Amniotic epithelial cell (primary cell): ENCODE measurements at regions not wholly inside any gene's neighbourhood (a gene's known extent, or its start where the extent isn't known, plus 50 kb on each side); places are given as distances from the start of the nearest gene placed in this dataset.

Experiments used
- DNase-seq: peaks from one replicate; pipeline ENCODE4 v3.0.0-alpha.2; 2010; ENCODE audit warnings: low read depth

DNA sequence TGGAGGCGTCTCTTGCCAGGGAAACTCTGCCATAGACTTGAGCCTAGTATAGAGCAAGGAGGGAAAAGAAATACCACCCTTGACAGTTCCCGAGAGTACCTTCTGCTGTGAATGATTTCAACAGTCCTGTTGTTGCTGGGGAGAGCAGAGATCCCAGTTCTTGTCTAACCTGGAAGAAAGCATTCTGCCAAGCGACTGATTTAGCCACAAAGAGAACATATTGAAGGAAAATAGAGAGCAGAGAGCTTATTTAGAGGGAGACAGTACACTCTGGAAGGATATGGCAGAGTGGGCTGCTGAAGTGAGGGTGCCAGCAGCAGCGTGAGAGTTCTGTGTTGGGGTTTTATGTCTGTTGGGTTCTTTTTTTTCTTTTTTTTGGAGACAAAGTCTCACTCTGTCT, 966.9 kb upstream of the TMEM132C start:
- DNase-seq: no peak

DNA sequence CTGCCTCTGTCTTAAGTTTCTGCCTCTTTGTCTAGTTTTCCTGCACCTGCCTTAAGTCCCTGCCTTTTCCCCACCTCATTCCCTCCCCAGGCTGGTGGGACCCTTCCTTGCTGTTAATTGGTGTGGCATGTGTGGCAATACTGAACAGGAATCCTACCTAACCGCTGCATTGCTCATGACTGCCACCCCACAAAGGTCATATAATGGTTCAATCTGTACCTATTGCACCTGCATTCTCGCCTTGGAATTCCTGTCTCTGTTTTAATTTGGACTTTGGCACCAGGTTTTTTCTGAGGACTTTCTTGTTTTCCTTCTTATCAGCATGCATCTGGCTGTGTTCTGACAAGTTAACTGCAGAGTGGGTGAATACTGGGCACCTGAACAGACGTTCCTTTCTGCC, 966.2 kb upstream of the TMEM132C start:
- DNase-seq: no peak

DNA sequence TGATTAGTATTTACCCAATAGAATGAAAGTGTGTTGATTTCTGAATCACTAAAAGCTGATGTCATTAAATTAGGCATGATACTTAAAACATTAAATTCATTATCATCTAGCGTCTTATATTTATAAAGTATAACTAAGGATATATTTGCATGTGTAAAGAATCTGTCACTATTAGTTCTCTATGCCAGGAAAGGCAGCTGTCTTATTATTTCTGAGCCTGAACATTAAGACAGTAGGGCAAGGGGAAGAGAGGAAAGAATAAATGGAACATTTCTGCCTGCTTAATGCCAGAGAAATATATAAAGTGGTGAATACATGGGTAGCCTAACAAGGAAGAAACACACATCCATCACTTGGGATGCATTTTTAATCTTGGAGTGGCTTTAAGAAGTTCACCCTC, 965.1 kb upstream of the TMEM132C start:
- no peak for DNase-seq

DNA sequence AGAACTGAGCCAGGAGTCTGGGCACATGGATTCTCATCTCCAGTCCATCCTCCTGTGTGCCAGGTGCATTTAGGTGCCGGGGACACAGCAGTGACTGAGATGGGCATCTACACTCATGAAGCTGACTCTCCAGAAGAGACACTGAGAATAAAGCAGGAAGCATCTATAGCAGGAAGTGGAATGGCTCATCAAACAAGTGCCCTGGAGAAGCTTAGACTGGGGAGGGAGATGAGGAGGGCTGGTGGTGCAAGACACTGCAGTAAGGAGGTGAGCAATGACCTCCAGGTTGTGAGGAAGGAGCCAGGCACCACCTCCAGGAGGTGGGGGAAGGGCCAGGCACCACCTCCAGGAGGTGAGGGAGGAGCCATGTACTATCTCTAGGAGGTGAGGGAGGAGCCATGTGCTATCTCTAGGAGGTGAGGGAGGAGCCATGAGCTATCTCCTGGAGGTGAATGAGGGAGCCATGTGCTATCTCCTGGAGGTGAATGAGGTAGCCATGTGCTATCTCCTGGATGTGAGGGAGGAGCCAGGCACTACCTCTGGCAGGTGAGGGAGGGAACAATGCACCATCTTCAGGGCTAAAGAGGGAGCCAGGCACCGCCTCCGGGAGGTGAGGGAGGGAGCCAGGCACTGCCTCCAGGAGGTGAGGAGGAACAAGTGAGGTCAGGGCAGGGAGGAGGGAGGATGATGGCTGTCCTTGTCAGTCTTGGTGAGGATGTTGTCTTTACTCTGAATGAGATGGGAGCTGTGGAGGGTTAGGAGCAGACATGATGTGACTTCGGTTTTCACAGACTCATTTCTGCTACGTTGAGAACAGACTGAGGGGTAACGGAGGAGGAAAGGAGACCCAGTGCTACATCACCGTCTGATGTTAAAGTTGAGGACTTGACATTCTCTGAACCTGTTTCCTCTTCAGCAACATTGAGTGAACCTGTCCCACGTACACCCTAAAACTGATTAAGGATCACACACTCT, 961.9 kb upstream of the TMEM132C start:
- DNase-seq: no peak

DNA sequence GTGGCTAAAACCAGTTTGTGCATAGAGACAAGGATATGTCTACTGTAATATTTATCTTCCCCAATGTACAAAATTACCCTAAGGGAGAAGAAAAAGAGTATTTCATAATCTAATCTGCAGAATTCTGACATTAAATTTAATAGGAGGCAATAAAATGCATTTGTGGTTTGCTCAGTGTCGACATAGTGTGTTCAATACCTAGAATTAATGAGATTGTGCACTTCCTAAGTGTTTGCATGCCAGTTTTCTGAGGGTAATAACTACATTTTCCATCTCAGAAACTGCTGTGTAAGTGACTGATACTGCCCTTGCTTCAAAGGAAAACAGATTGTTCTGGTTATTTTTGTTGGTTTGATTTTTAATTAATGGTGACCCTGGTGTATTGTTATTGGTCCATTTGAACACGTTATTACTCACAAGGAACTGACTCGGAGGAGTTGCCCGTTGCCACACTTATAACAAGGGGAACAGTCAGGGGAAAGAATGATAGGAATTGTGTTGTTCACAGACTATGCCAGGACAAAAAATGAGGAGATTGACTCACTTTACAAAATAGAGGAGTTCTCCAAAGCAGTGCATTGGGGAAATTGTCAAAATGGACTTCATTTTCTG, 960.3 kb upstream of the TMEM132C start:
- no peak for DNase-seq

DNA sequence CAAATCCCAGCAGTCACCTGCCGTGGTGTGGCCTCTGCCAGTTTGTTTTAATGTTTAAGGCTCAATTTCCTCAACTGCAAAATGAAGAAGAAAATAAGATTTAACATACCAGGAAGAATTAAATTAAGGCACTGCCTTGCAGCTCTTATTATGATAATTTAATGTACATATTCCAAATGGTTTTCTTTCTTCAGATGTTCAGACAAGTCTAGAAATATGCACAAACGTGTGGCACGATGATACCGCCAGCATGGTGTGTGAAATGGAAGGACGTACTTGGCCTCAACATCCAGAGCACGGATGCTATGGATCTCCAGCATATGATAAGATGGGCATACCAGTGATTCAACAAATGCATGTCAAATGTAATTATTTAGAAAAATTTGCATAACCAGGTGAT, 959.4 kb upstream of the TMEM132C start:
- no peak for DNase-seq

DNA sequence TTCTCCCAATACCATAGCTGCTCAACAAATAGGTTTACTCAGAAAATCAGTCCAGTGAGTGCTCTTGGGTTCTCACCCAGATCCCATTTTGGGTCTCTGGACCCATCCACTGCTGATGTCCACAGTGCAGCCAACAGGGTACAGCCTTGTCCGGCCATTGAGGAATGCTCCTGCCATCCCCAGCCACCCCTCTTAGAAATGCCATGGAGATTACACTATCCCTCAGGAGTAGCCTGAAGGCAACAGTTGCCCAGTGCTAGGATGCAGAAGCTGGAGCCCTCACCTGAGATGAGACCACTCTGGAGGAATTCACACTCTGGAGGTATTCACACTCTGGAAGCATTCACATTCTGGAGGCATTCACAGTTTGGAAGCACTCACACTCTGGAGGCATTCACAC, 958.8 kb upstream of the TMEM132C start:
- DNase-seq: no peak

DNA sequence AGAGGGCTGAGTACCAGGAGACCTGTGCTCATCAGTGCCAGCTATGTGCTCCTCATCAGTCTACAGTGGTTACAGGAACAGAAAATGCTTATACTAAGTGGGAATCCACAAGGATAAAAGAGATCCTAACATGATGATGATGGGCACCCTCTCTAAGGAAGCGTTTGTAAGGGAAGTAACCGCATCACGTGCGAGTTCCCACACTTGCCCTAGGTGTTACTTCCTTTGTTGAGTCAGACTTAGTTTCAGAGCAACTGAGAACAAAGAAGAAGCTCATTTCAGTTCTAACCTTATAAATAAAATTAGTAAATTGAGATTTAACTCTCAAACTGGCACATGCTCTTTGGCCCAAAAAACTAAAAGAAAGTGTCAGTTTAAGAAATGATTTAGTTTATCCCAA, 956.4 kb upstream of the TMEM132C start:
- no peak for DNase-seq

DNA sequence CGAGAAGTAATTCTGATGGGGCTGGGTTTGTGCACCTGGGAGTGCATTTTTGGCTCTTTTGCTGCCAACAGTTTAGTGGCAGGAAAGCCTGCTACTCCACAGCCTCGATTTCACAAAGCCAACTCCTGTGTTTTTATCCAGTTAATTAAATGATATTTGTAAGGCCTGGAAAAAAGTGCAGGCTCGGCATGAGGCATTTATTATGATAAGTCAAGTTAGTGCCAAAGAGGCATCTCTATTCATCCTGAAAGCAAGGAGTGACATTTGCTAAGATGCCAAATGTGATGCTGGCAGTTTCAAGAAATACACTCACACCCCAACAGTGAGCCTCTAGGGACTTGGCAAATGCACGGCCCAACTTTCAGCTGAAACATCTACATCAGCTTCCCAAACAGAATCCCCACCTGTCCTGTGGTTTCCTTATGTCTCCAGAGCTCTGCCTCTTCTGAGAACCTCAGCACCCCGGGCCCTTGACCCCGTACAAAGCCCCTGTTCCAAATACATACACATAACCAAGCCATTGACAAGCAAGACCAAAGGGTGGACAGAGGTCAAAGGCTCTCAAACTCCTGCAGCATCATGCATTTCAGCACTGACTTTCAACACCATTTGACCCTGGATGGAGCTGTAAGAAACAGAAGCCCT, 955.1 kb upstream of the TMEM132C start:
- no peak for DNase-seq

DNA sequence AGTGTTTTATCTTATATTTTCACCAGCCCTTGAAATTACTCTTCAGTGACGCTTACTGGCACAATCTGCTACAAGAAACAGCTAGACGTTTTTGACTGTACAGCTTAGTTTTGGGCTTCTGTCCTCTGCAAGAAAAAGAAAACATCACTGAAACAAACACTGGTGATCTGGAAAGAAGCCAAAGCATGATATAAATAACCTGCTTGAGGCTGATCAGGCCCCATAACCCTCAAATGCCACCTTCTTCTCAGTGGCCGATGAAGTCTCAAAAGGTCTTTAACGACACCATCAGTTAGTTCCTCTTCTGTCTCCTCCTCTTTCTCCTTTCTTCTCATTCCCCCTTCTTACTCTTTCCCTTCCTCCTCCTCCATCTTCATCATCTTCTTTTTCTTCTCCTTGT, 942.3 kb upstream of the TMEM132C start:
- no peak for DNase-seq

DNA sequence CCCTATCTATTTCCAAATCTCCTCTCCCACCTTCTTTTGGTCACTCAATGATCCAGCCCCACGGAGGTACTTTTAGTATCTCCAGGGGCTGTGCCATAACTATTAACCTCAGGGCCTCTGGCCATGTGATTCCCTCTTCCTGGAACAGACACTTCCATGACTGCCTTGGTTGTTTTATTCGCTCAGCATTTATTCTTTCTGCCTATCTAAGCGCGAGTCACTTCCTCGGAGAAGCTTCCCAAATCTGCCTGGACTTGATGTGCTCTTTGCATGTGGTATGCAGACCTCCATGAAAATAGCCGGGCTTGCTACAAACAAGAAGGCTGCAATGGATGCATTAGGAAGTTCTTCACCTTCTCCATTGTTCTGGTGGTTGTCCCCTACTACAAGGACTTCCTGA, 939.0 kb upstream of the TMEM132C start:
- DNase-seq: no peak

DNA sequence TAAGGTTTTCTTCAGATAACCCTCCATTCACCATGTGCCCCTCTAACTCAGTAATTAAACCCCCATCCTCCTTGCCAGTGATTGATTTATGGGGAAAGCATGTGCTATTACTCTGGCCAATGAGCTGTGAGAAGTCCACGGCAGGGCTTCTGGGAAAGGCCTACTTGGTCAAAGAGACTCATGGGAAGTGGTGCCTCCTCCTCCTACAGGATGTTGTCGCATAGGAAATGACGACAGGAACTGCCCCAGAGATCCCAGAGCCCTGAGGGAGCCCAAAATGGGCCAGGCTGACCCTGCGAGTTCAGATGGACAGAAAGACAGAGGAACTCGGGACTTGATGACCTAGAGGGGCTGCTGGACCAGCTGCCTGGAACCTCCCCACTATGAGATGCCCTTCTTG, 938.1 kb upstream of the TMEM132C start:
- DNase-seq: no peak

DNA sequence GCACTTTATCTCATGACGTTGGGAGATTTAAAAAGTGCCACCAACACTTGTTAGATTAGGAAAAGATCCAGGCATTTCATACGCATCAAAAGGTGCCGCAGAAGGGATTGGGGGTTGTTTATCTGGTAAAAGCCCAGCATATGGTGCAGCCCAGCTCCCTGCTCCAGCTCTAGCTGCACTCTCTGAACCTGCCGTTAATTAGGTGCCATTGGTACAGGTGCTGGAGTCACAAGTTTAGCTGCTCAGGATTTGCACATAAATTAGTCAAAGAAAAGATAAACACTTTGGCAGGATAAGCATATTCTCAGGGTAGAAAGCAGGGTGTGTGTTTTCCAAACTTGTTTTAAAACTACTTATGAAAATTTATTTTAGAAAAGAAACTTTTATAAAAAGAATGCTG, 932.6 kb upstream of the TMEM132C start:
- DNase-seq: no peak

DNA sequence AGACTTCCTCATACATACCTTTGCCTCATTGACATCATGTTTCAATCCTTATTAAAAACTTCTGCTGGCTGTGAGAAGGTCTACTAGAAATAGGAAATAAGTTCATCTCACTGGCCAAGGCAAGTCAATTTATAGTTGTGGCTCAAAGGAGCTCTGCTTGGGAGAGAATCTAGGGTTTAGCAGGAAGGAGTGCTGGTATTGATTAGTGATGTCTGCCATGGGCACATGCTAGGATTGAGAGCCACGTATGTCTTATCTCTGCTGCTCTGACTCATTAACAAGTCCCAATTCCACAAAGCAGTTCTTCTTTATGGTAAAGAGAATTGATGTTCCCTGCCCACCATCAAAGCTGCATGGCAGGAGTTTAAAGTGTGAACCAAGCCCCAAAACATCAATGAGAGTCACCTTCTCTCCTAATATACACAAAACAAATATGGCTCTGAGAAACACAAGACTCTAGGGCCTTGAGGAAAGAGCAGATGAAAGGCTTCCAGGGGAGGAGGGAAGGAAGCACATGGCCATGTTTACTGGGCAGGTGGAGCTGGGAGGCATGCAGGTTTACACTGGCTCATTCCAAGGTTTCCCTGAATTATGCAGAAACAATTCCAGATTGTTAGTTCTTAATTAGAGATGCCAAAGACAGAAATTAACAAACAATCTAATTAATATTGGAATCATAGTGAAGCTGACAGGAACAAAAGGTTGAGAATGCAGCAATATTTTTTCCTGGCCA, 931.9 kb upstream of the TMEM132C start:
- DNase-seq: no peak

DNA sequence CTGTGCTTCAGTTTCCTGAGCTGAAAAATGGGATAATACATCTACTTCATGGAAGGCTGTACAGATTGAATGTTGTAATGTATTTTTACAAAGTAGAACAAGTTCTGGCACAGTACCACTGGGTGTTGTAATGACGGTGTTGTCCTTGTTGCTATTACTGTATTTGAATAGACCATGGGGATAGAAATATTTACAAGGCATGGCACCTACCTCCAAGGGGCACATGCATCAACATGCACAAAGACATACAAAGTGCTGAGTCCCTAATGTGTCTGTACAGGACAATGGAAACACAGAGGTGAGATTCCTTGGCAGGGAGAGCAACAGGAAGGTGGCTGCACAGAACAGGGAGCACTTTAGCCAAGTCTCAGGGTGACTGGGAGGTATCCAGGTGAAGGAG, 930.6 kb upstream of the TMEM132C start:
- DNase-seq: no peak

DNA sequence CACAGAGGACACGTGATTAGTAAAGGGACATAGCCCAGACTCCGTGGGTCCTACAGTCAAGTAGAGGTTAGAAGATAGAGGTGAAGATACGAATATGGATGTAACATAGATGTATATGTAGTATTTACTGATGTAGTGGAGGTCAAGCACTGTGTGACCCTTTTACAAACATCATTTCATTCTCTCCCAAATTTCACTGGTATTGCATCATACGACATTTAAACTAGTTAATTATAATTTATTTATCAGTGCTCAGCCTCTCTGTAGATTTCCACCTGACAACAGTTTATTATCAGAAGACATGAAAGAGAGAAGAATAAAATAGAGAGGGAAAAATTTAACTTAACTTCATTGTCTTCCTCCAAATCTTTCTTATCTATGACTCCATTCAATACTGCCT, 927.9 kb upstream of the TMEM132C start:
- DNase-seq: no peak

DNA sequence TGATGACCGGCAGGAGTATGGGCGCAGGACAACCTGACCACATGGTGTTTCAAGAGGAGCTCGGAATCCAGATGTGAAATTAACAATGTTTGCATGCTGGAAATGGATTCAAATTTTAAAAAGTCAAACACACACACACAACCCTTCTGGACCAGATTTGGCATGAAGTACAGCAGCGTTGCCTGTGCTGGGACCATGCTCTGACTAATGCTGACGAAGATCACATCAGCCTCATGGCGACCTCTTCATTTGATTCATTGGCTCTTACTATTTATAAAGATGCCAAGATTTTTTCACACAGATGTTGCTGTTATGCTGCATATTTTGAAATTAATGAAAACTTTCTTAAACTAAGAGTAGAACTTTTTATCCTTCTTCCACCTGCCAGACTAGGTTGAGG, 926.6 kb upstream of the TMEM132C start:
- no peak for DNase-seq

DNA sequence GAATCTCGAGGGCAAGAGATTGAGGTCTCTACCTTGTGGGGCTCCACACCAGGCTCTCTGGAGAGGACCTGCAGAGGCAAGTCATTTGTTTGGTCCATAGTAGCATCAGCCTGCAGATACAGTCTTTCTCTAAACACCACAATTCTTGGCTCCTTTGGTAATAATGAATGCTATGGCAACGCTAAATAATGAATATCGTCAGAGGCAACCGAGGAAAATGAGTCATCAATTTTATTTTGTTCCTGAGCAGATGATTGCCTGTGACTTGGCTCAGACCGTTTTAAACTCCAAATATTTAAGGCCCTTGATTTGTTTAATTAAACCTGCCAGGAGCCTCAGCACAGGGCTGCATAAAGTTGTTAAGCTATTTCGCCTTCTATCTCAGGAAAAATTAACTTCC, 924.1 kb upstream of the TMEM132C start:
- DNase-seq: no peak

DNA sequence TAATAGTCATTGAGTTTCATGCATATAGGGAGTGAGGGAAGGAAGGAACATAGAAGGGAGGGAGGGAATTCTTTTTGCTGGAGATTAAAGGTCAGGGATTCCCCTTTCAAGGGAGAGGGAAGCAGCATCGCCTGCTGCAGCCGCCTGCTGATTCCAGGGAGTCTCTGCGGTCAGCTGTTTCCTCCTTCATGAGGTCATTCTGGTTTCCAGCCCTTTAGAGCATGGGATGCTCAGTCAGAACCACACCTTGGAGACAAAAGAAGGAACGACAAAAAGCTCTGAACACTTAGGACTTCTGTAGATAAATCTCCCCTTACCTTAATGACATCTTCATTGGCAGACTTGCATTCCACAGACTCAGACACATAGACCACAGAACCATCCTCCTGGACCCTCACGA, 923.0 kb upstream of the TMEM132C start:
- no peak for DNase-seq

DNA sequence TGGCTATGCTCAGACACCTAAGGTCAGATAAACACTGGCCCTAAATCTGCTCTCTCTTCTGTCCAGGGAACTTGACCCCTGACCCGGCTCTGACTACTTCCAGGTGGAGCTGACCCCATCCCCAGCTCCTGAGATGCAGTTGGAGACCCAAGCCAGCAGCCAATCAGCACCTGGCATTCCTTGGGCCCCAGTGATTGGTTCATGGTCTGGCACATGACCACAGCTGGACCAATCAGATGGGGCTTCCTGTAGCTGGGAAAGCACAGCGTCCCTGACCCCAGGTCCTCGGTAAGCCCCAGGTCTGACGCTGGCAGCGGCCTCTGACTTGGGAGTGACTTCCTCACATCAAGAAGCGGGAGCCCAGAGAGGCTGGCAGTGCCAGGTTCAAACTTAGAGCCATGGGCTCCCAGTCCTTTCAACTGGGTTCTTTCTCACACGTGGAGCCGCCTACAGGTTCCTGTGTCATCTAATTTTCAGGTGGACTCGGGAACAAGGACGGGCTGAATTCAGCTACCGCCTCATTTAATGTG, 915.4 kb upstream of the TMEM132C start:
- no peak for DNase-seq

DNA sequence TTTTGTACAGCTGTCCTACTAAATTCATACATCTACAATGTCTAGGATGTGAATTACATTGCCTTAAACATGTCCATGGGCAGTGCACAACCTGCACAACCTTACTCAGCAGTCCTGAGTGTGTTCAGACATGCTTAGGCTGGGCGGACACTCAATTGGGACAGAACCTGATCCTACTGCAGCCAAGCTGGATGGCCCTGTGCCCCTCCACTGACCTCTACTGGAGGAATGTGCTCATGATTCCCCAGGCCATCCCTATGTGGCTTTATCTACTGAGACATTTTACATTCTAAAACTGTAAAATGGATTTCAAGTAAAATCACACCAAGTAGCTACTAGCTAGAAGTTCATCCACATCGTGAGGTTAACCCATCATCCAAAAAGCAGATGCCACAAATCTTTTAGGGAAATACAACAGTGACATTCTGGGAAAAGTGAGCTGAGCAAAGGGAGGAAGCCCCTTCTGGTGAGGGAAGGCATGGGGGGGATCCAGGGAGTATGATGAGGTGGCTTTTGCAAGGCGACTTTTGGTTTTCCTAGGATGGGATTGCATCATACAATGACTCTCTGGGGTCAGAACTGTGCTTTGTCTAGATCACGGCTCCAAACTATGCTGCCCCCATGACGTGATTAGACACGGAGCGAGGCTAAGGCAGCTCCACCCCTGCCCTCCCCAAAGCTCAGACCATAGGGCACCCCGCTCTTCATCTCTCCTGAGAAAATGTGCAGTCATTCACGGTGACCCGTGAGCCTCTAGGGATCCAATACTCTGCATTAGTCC, 911.7 kb upstream of the TMEM132C start:
- DNase-seq: no peak
